HG03045 (cell line): ENCODE measurements at regions not wholly inside any gene's neighbourhood (a gene's known extent, or its start where the extent isn't known, plus 50 kb on each side); places are given as distances from the start of the nearest gene placed in this dataset.
"Not testable (repeated sequence)": the region's sequence is repeated elsewhere in the genome, so short reads cannot be mapped to it uniquely, and the experiment has no call there.

Experiments
- ATAC-seq: cut with Tn5 transposase; IDR thresholded peaks from one replicate; pipeline ENCODE4 v1.9.1; 2021; ENCODE audit warnings: mild to moderate bottlenecking, moderate library complexity; ENCODE audit not compliant: unreplicated experiment

- no peak for ATAC-seq
Observed at GRCh38 chr1:119251751-119252150, 111.3 kb upstream of the WARS2 start.

- ATAC-seq: no peak
Observed at GRCh38 chr1:119253366-119253765, 112.9 kb upstream of the WARS2 start.

- no peak for ATAC-seq
Observed at GRCh38 chr1:119254067-119254720, 113.7 kb upstream of the WARS2 start.

GRCh38 chr1:119256089-119256488, 112.5 kb upstream of the HAO2 start:
- ATAC-seq: not testable (repeated sequence)

- no peak for ATAC-seq
Observed at GRCh38 chr1:119260506-119260905, 108.1 kb upstream of the HAO2 start.

GRCh38 chr1:119266386-119266785, 102.2 kb upstream of the HAO2 start:
- peak; percentile 95 for ATAC-seq

- ATAC-seq: no peak
Observed at GRCh38 chr1:119266858-119267257, 101.7 kb upstream of the HAO2 start.

GRCh38 chr1:119267288-119267687, 101.3 kb upstream of the HAO2 start:
- ATAC-seq: not testable (repeated sequence)

GRCh38 chr1:119268879-119269278, 99.7 kb upstream of the HAO2 start:
- ATAC-seq: no peak

- peak; percentile 66 for ATAC-seq
Observed at GRCh38 chr1:119275145-119276134, 93.1 kb upstream of the HAO2 start.

GRCh38 chr1:119276558-119276957, 92.0 kb upstream of the HAO2 start:
- ATAC-seq: no peak

- no peak for ATAC-seq
Observed at GRCh38 chr1:119279456-119280381, 88.9 kb upstream of the HAO2 start.

GRCh38 chr1:119285482-119285881, 83.1 kb upstream of the HAO2 start:
- no peak for ATAC-seq

GRCh38 chr1:119286587-119287181, 81.9 kb upstream of the HAO2 start:
- peak; percentile 59 for ATAC-seq

- ATAC-seq: no peak
Observed at GRCh38 chr1:119288751-119289150, 79.8 kb upstream of the HAO2 start.

- no peak for ATAC-seq
Observed at GRCh38 chr1:119290297-119290696, 78.3 kb upstream of the HAO2 start.

GRCh38 chr1:119291611-119292206, 76.9 kb upstream of the HAO2 start:
- no peak for ATAC-seq

- no peak for ATAC-seq
Observed at GRCh38 chr1:119293797-119294196, 74.8 kb upstream of the HAO2 start.

- ATAC-seq: no peak
Observed at GRCh38 chr1:119294199-119294598, 74.4 kb upstream of the HAO2 start.

GRCh38 chr1:119294722-119295121, 73.9 kb upstream of the HAO2 start:
- no peak for ATAC-seq
